Activated CD4-positive, alpha-beta memory T cell treated with anti-CD3 and anti-CD28 coated beads, Interleukin-2, amount 10 ng/mL, durations not matched to agents 7 days and 5 days (primary cell): ENCODE measurements at regions not wholly inside any gene's neighbourhood (a gene's known extent, or its start where the extent isn't known, plus 50 kb on each side); places are given as distances from the start of the nearest gene placed in this dataset.
"Not testable (repeated sequence)": the region's sequence is repeated elsewhere in the genome, so short reads cannot be mapped to it uniquely, and the experiment has no call there.

Source experiments
- CTCF ChIA-PET: fragments of 350-600 bp; sonication (Branson Sonifier 250); formaldehyde crosslinking; loops from one replicate; lab custom pipeline; 2021; ENCODE audit warnings: antibody characterized with exemption, inconsistent platforms; lab: Charles Lee
- POLR2A ChIA-PET: fragments of 350-600 bp; sonication (Branson Sonifier 250); formaldehyde crosslinking; loops from one replicate; lab custom pipeline; 2021; ENCODE audit warnings: antibody characterized with exemption; lab: Charles Lee
- DNase-seq: peaks from one replicate; pipeline ENCODE4 v3.0.0-alpha.2; 2020
- H3K27ac Mint-ChIP-seq: one replicate; pipeline ENCODE4 v1.8.0; 2021; ENCODE audit warnings: mild to moderate bottlenecking, mixed read lengths
- H3K27me3 Mint-ChIP-seq: one replicate; pipeline ENCODE4 v1.8.0; 2021; ENCODE audit warnings: mixed read lengths
- H3K36me3 Mint-ChIP-seq: one replicate; pipeline ENCODE4 v1.8.0; 2021; ENCODE audit warnings: low read depth, mixed read lengths
- H3K4me1 Mint-ChIP-seq: one replicate; pipeline ENCODE4 v1.8.0; 2021; ENCODE audit warnings: mixed read lengths
- H3K4me3 Mint-ChIP-seq: one replicate; pipeline ENCODE4 v1.8.0; 2021; ENCODE audit warnings: mild to moderate bottlenecking, mixed read lengths
- H3K9me3 Mint-ChIP-seq: one replicate; pipeline ENCODE4 v1.8.0; 2021; ENCODE audit warnings: mixed read lengths

GRCh38 chr5:131107128-131107527 lies 57.9 kb downstream of the HINT1 start:
- Mint-ChIP-seq H3K27me3 (no peaks in the 10 kb centered on the region), H3K4me1 (peaks cover 9% of the 10 kb centered on the region), H3K9me3 (no peaks in the 10 kb centered on the region), H3K36me3 (no peaks in the 10 kb centered on the region), H3K27ac (no peak overlapping the region), H3K4me3 (no peak overlapping the region)
- POLR2A ChIA-PET, result no interaction called here
- no peak for DNase-seq
- CTCF ChIA-PET, result interaction anchor here (3.9 kb wide), 1 partner anchor 236 kb away, joined by 27 read pairs; no protein-coding TSS in a partner anchor

DNA sequence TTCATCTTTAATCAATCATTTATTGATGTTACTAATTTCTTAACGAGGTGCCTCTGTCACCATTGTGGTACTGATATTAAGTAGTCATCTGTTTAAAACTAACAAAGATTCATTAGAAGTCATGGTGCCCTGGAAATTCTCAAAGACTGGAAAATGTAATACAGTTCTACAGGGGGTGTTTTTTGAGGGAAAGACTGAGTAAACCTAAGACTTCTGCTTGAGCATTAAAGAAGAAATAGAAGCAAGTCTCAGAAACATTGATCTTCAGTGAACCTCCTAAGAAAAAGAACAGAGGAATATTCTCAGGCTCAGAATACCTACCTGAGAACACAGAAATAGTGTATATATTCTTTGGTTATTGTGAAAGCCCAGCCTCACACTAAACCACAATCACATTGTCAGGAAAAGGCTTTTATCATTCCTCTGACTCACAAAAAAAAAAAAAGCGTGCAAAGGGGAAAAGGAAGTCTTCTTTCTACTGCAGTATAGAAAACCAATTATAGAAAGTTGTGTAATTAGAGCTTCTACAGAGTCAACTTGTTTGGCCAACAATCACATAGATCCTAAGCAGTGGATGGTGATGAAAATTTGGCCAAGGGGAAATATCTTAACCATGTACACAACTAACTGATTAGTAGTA lies 60.8 kb downstream of the HINT1 start:
- Mint-ChIP-seq H3K36me3 (no peaks in the 10 kb centered on the region), H3K27ac (no peak overlapping the region), H3K9me3 (no peaks in the 10 kb centered on the region), H3K4me1 (peaks cover 9% of the 10 kb centered on the region), H3K27me3 (peaks cover 4% of the 10 kb centered on the region), H3K4me3 (no peak overlapping the region)
- ChIA-PET POLR2A (no interaction called here), CTCF (no interaction called here)
- no peak for DNase-seq

GRCh38 chr5:131096774-131097710 lies 68.0 kb downstream of the HINT1 start:
- Mint-ChIP-seq H3K36me3 (no peaks in the 10 kb centered on the region), H3K4me3 (no peak overlapping the region), H3K27me3 (peaks cover 19% of the 10 kb centered on the region), H3K9me3 (peaks cover 3% of the 10 kb centered on the region), H3K27ac (no peak overlapping the region), H3K4me1 (no peaks in the 10 kb centered on the region)
- POLR2A ChIA-PET, result no interaction called here
- DNase-seq, result no peak
- CTCF ChIA-PET, result no interaction called here

- H3K4me1 Mint-ChIP-seq, DNase-seq, CTCF ChIA-PET, POLR2A ChIA-PET, H3K36me3 Mint-ChIP-seq, H3K9me3 Mint-ChIP-seq, H3K4me3 Mint-ChIP-seq, H3K27ac Mint-ChIP-seq: not testable (repeated sequence)
- peaks cover 19% of the 10 kb centered on the region for H3K27me3 Mint-ChIP-seq
Measured at GRCh38 chr5:131095561-131095960, 69.5 kb downstream of the HINT1 start.

- Mint-ChIP-seq H3K27ac (no peak overlapping the region), H3K4me1 (no peaks in the 10 kb centered on the region), H3K9me3 (peaks cover 5% of the 10 kb centered on the region), H3K36me3 (no peaks in the 10 kb centered on the region), H3K4me3 (no peak overlapping the region), H3K27me3 (peaks cover 5% of the 10 kb centered on the region)
- CTCF ChIA-PET, result no interaction called here
- DNase-seq, result no peak
- POLR2A ChIA-PET, result no interaction called here
Measured at GRCh38 chr5:131084436-131084835, 80.6 kb downstream of the HINT1 start.

GRCh38 chr5:131081913-131082488 lies 83.1 kb downstream of the HINT1 start:
- POLR2A ChIA-PET, result no interaction called here
- CTCF ChIA-PET, result no interaction called here
- DNase-seq, result no peak
- H3K27me3 Mint-ChIP-seq, result peaks cover 2% of the 10 kb centered on the region
- H3K4me3 Mint-ChIP-seq, result no peak overlapping the region
- peaks cover 9% of the 10 kb centered on the region for H3K4me1 Mint-ChIP-seq
- H3K36me3 Mint-ChIP-seq, result no peaks in the 10 kb centered on the region
- peaks cover 1% of the 10 kb centered on the region for H3K9me3 Mint-ChIP-seq
- H3K27ac Mint-ChIP-seq, result no peak overlapping the region

DNA sequence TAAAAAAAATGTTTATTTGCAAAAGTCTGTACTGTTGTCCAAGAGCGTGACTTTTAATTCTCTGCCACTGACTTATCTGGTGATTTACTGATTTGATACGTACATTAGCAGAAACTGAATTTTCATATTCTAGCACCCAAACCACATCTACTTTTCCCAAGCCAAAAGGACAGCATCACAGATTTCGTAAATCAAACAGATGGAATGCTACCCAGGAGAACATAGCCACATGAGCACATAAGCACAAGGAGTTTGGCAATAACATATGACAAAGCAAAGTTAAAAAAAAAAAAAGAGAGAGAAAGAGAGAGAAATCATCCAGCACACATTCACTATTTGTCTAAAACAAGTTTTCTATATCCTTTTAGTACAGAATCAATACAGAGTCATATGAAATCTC lies 83.7 kb downstream of the HINT1 start:
- peaks cover 2% of the 10 kb centered on the region for H3K27me3 Mint-ChIP-seq
- no peak overlapping the region for H3K4me3 Mint-ChIP-seq
- ChIA-PET CTCF (no interaction called here), POLR2A (no interaction called here)
- peaks cover 12% of the 10 kb centered on the region for H3K4me1 Mint-ChIP-seq
- DNase-seq, result no peak
- no peak overlapping the region for H3K27ac Mint-ChIP-seq
- no peaks in the 10 kb centered on the region for H3K36me3 Mint-ChIP-seq
- H3K9me3 Mint-ChIP-seq, result no peaks in the 10 kb centered on the region

DNA sequence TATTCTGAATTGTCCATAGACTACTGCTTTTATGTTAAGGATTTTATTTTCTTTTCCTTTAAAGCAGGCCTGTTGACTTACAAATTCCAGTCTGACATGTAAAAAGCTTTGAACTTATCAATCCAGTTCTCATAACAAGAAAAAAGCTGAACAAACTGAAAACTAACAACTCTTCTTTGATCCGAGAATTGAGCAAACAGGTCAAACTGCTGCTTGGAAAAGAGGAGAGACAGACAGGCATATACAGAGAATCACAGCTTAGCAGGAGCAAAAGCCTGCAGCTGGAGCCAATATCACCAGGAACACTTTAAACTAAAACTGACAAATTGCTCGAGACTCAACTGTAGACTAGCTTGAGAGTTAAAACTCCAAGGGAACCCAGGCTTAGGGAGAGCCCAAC lies 85.8 kb downstream of the HINT1 start:
- Mint-ChIP-seq H3K27ac (no peak overlapping the region), H3K27me3 (no peaks in the 10 kb centered on the region), H3K36me3 (peaks cover 2% of the 10 kb centered on the region), H3K4me3 (no peak overlapping the region), H3K4me1 (peaks cover 12% of the 10 kb centered on the region), H3K9me3 (peaks cover 2% of the 10 kb centered on the region)
- ChIA-PET CTCF (no interaction called here), POLR2A (no interaction called here)
- DNase-seq, result no peak

GRCh38 chr5:131068893-131069643 lies 96.0 kb downstream of the HINT1 start:
- Mint-ChIP-seq H3K9me3 (peaks cover 20% of the 10 kb centered on the region), H3K4me1 (peaks cover 52% of the 10 kb centered on the region), H3K4me3 (peak overlapping the region; percentile 13), H3K36me3 (peaks cover 20% of the 10 kb centered on the region), H3K27me3 (no peaks in the 10 kb centered on the region), H3K27ac (peak overlapping the region; percentile 93)
- DNase-seq, result peak; percentile 76
- CTCF ChIA-PET, result interaction anchor here (1.4 to 1.7 kb wide), 2 partner anchors 40 to 197 kb away, joined by 3 to 8 read pairs; no protein-coding TSS in a partner anchor
- POLR2A ChIA-PET, result interaction anchor here (1.5 kb wide), 1 partner anchor 197 kb away, joined by 3 read pairs; no protein-coding TSS in a partner anchor

DNA sequence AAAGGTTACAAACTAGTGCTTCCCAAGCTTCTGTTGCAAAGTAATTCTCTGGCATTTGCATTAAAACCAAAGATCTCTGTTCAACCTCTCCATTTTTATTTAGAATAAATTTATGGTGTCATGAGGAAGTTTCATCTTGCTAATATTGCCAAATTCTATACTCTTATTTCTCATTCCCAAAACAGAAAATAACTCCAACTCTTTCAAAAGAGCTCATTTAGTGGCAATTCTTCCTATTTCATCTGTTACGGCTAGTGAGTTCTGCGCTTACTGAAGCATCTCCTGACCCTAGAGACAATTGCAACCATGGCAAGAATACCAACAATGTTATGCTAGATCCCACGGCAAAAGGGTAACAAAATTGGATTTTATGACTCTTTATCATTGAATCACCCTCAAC lies 97.0 kb downstream of the HINT1 start:
- Mint-ChIP-seq H3K4me3 (no peak overlapping the region), H3K36me3 (peaks cover 20% of the 10 kb centered on the region), H3K9me3 (peaks cover 20% of the 10 kb centered on the region), H3K27me3 (no peaks in the 10 kb centered on the region), H3K4me1 (peaks cover 52% of the 10 kb centered on the region), H3K27ac (peak overlapping the region; percentile 44)
- ChIA-PET POLR2A (no interaction called here), CTCF (interaction anchor here (0.8 to 1.8 kb wide), 2 partner anchors 15 to 197 kb away, joined by 3 to 9 read pairs; no protein-coding TSS in a partner anchor)
- no peak for DNase-seq

DNA sequence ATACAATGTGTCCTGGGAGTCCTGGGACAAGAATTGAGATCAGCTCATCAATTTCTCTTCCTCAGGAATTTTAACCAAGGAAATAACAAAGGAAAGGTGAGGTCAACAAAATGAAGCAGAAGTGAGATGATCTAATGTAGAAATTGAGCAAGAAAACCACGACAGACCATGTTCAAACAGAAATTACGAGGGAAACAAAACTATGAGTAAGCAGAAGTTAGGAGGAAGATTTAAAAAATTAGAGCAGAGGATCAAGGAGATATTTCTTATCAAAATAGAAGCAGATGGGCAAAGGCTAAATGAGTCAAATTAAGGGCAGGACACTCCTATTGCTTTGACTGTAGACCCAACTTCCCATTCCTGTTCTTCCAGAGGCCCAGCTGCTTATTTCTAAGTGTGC lies 97.4 kb downstream of the HINT1 start:
- H3K4me3 Mint-ChIP-seq, result no peak overlapping the region
- peaks cover 20% of the 10 kb centered on the region for H3K36me3 Mint-ChIP-seq
- ChIA-PET CTCF (interaction anchor here (0.8 to 1.8 kb wide), 2 partner anchors 14 to 196 kb away, joined by 3 to 9 read pairs; no protein-coding TSS in a partner anchor), POLR2A (no interaction called here)
- H3K27me3 Mint-ChIP-seq, result no peaks in the 10 kb centered on the region
- DNase-seq, result no peak
- peaks cover 20% of the 10 kb centered on the region for H3K9me3 Mint-ChIP-seq
- peaks cover 52% of the 10 kb centered on the region for H3K4me1 Mint-ChIP-seq
- H3K27ac Mint-ChIP-seq, result no peak overlapping the region

DNA sequence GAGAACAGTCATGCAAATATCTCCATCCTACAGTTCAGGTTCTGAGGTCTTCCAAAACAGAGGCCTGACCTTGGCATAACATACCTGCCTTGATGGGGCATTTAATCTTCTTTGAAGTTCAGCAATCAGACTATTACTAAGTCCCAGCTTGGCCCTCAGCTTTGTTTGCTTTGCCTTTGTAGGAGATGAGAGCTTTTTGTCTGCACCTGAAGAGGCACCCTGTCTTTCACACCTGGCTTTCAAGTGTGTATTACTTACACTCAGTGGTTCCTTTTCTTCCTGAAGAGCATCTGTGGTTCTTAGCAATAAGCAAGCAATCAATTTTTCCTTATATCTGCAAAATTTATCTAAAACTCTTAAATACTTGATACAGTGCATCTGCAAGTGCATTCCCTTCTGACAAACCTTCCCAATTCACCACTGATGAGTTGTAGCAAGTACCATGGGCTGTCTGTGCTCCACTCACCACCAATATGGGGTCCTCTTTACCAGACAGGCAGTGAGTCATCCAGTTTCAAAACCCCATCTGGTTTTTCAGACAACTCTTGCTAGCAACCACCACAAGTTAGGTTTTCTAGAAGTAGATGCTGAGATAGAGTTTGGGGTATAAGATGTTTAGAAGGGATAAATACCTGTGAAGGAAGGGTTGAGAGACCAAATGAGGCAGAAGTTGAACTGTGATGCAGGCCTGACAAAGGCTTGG lies 100.2 kb downstream of the HINT1 start:
- Mint-ChIP-seq H3K36me3 (peaks cover 20% of the 10 kb centered on the region), H3K9me3 (peaks cover 20% of the 10 kb centered on the region), H3K27ac (peak overlapping the region; percentile 27), H3K27me3 (no peaks in the 10 kb centered on the region), H3K4me1 (peaks cover 44% of the 10 kb centered on the region), H3K4me3 (no peak overlapping the region)
- CTCF ChIA-PET, result no interaction called here
- POLR2A ChIA-PET, result no interaction called here
- no peak for DNase-seq
